ENCODE measurements at regions not wholly inside any gene's neighbourhood (a gene's known extent, or its start where the extent isn't known, plus 50 kb on each side); places are given as distances from the start of the nearest gene placed in this dataset.

DNA sequence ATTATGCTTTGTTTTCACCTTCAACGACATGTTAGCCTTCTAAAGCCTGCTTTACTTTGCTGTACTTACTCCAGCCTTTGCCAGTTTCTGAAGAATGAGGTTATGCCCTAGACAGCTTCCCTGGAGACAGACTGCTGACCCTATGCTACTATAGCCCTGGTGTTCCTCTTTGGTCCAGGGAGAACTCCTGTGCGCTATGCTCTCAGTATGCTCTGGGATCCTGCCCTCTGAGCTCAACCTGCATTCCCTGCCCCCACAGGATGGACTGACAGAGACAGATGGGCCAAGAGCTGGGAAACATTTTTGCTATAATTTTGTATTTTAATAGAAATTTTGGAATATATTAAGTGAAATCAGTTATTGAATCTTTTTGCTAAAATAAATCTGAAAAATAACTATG, 425.9 kb downstream of the TMA16 start:
- no peak for DNase-seq
- Histone ChIP-seq H3K27me3 (replicated peaks) (no peaks in the 10 kb centered on the region), H3K27ac (no peak overlapping the region), H3K36me3 (replicated peaks) (no peaks in the 10 kb centered on the region), H3K4me3 (ENCODE audit: low read depth, low read length) (no peak overlapping the region)
- in situ Hi-C loops (cut with HindIII; ENCODE audit: low pct_ligation_motif_present, low sequenced_read_pairs), result no loop called here
- TF ChIP-seq, protein P1, sequence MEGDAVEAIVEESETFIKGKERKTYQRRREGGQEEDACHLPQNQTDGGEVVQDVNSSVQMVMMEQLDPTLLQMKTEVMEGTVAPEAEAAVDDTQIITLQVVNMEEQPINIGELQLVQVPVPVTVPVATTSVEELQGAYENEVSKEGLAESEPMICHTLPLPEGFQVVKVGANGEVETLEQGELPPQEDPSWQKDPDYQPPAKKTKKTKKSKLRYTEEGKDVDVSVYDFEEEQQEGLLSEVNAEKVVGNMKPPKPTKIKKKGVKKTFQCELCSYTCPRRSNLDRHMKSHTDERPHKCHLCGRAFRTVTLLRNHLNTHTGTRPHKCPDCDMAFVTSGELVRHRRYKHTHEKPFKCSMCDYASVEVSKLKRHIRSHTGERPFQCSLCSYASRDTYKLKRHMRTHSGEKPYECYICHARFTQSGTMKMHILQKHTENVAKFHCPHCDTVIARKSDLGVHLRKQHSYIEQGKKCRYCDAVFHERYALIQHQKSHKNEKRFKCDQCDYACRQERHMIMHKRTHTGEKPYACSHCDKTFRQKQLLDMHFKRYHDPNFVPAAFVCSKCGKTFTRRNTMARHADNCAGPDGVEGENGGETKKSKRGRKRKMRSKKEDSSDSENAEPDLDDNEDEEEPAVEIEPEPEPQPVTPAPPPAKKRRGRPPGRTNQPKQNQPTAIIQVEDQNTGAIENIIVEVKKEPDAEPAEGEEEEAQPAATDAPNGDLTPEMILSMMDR (IDR thresholded peaks at IDR 0.05; ENCODE audit: low read depth, low read length, missing control alignments), result no peak

DNA sequence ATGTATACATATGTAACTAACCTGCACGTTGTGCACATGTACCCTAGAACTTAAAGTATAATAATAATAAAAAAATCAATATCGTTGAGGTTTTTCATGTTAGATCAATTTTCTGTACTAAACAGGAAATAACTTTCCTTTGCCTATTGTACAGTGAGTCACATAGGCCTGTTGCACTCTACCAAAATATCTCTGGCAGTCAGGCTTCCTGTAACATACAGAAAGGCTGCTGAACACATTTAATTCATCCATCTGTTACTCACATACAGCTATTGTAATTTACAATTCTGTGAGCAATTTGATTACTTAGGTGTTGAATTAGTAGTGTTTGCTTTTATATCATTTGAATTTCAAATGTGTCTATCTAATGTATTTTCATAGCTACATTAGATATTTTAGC, 427.8 kb downstream of the TMA16 start:
- no peaks in the 10 kb centered on the region for H3K27me3 ChIP-seq (replicated peaks)
- no peak overlapping the region for H3K4me3 ChIP-seq (ENCODE audit: low read depth, low read length)
- H3K36me3 ChIP-seq (replicated peaks), result no peaks in the 10 kb centered on the region
- TF ChIP-seq, protein P1 (IDR thresholded peaks at IDR 0.05; ENCODE audit: low read depth, low read length, missing control alignments), result no peak
- H3K27ac ChIP-seq, result no peak overlapping the region
- no peak for DNase-seq
- in situ Hi-C loops (cut with HindIII; ENCODE audit: low pct_ligation_motif_present, low sequenced_read_pairs), result no loop called here

DNA sequence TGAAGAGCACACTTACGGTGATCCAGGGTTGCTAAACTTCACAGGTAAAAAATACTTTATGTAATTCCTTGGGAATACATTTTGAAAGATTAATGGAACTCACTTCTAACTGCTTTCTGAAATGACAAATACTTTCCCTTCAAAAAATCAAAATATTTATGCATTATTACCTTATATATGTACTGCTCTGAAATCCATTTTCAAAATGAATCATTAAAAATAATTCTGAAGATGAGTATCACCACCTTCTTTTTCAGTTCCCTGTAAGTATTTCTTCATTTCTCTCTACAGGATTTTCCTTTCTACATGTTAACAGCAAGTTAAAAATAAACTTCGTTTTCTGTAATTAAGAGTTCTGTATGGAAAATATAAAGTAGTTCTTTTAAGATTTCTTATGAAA, 428.6 kb downstream of the TMA16 start:
- no peak overlapping the region for H3K27ac ChIP-seq
- H3K4me3 ChIP-seq (ENCODE audit: low read depth, low read length), result no peak overlapping the region
- H3K36me3 ChIP-seq (replicated peaks), result no peaks in the 10 kb centered on the region
- in situ Hi-C loops (cut with HindIII; ENCODE audit: low pct_ligation_motif_present, low sequenced_read_pairs), result no loop called here
- TF ChIP-seq, protein P1 (IDR thresholded peaks at IDR 0.05; ENCODE audit: low read depth, low read length, missing control alignments), result no peak
- DNase-seq, result no peak
- no peaks in the 10 kb centered on the region for H3K27me3 ChIP-seq (replicated peaks)

DNA sequence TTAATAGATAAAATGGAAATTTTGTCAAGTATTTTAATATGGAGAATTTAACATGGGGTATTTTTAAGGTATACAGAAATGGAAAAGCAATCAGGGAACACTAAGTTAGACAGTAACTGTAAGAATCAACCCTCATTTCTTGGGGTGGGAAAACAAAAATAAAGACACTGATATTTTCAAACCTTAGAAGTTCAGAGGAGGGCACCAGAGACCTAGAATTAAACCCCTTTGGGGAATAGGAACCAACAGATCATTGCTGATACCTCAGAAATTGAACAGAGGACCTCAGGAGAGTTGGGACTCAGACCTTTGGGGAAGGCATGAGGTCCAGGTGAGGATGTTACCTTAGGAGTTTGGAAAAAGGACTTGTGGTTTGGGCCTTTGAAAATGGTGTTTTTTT, 435.6 kb downstream of the TMA16 start:
- H3K4me3 ChIP-seq (ENCODE audit: low read depth, low read length), result no peak overlapping the region
- in situ Hi-C loops (cut with HindIII; ENCODE audit: low pct_ligation_motif_present, low sequenced_read_pairs), result no loop called here

DNA sequence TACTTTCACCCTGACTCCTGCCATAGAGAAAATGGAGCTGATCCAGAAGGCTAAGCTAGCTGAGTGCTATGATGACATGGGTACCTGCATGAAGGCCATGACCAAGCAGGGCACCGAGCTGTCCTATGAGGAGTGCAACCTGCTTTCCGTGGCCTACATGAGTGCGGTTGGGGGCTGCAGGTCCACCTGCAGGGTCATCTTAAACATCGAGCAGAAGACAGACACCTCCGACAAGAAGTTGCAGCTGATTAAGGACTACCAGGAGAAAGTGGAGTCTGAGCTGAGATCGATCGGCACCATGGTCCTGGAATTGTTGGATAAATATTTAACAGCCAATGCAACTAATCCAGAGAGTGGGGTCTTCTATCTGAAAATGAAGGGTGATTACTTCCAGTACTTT, 438.0 kb downstream of the TMA16 start:
- H3K27me3 ChIP-seq (replicated peaks), result no peaks in the 10 kb centered on the region
- in situ Hi-C loops (cut with HindIII; ENCODE audit: low pct_ligation_motif_present, low sequenced_read_pairs), result no loop called here
- TF ChIP-seq, protein P1 (IDR thresholded peaks at IDR 0.05; ENCODE audit: low read depth, low read length, missing control alignments), result no peak
- H3K36me3 ChIP-seq (replicated peaks), result no peaks in the 10 kb centered on the region
- DNase-seq, result no peak
- no peak overlapping the region for H3K27ac ChIP-seq
- H3K4me3 ChIP-seq (ENCODE audit: low read depth, low read length), result no peak overlapping the region

More for the DNA sequence above, 435.6 kb downstream of the TMA16 start:
- DNase-seq, result no peak
- Histone ChIP-seq H3K27ac (no peak overlapping the region), H3K27me3 (replicated peaks) (no peaks in the 10 kb centered on the region), H3K36me3 (replicated peaks) (no peaks in the 10 kb centered on the region)
- TF ChIP-seq, protein P1 (IDR thresholded peaks at IDR 0.05; ENCODE audit: low read depth, low read length, missing control alignments), result no peak

DNA sequence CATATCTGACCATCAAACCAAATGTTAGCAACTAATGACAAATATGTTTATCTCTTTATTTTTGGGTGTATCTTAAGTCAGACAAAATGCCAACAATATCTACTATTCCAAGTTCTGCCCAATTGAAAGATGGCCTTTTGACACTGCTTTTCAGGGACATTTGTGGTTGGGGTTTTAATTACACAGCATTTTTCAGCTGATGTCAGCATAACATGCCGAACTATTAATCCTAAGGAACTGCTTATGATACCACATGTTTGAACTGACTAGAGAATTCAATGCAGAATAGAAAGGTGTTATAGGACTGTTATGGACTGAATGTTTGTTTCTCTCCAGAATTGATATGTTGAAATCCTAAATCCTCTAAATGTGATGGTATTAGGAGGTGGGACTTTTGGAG, 445.1 kb downstream of the TMA16 start:
- Histone ChIP-seq H3K27me3 (replicated peaks) (no peaks in the 10 kb centered on the region), H3K4me3 (ENCODE audit: low read depth, low read length) (no peak overlapping the region), H3K27ac (no peak overlapping the region), H3K36me3 (replicated peaks) (no peaks in the 10 kb centered on the region)
- in situ Hi-C loops (cut with HindIII; ENCODE audit: low pct_ligation_motif_present, low sequenced_read_pairs), result no loop called here
- no peak for DNase-seq
- TF ChIP-seq, protein P1 (IDR thresholded peaks at IDR 0.05; ENCODE audit: low read depth, low read length, missing control alignments), result no peak
